GM12875 (cell line): ENCODE measurements at regions not wholly inside any gene's neighbourhood (a gene's known extent, or its start where the extent isn't known, plus 50 kb on each side); places are given as distances from the start of the nearest gene placed in this dataset.

Experiments used
- H3K4me3 ChIP-seq: one replicate; pipeline ENCODE4 v1.5.1; 2011; ENCODE audit warnings: low read depth, low read length, control low read depth
- CTCF ChIP-seq: IDR thresholded peaks from 2 replicates; pipeline ENCODE4 v1.5.1; 2011; ENCODE audit warnings: low read depth, mild to moderate bottlenecking, control low read depth, inconsistent platforms, low read length, moderate library complexity, borderline replicate concordance; ENCODE audit not compliant: insufficient read depth

- TF ChIP-seq CTCF, result no peak
- H3K4me3 ChIP-seq, result no peak overlapping the region
Observed at GRCh38 chr9:81474792-81475191, 214.6 kb downstream of the TLE1 start.

- H3K4me3 ChIP-seq, result no peak overlapping the region
- TF ChIP-seq CTCF, result no peak
Observed at GRCh38 chr9:81474125-81474524, 215.2 kb downstream of the TLE1 start.

GRCh38 chr9:81473708-81474107 is 215.6 kb downstream of the TLE1 start:
- no peak overlapping the region for H3K4me3 ChIP-seq
- TF ChIP-seq CTCF, result no peak

- TF ChIP-seq CTCF, result no peak
- H3K4me3 ChIP-seq, result no peak overlapping the region
Observed at GRCh38 chr9:81473206-81473605, 216.1 kb downstream of the TLE1 start.

- TF ChIP-seq CTCF, result no peak
- no peak overlapping the region for H3K4me3 ChIP-seq
Observed at GRCh38 chr9:81472701-81473100, 216.6 kb downstream of the TLE1 start.

- TF ChIP-seq CTCF, result no peak
- no peak overlapping the region for H3K4me3 ChIP-seq
Observed at GRCh38 chr9:81470864-81471263, 218.5 kb downstream of the TLE1 start.

GRCh38 chr9:81468084-81468595 is 221.2 kb downstream of the TLE1 start:
- no peak for TF ChIP-seq CTCF
- H3K4me3 ChIP-seq, result no peak overlapping the region
